Breast epithelium (tissue), 4 donors: ENCODE measurements at regions not wholly inside any gene's neighbourhood (a gene's known extent, or its start where the extent isn't known, plus 50 kb on each side); places are given as distances from the start of the nearest gene placed in this dataset.

Experiments
- DNase-seq, 2 donors: peaks; one replicate each; pipeline ENCODE4 v3.0.0-alpha.2; 2019; ENCODE audit warnings: low spot score in 2 of 2
- H3K27ac ChIP-seq, 2 donors: fragments of 200-600 bp; sonication (generic) in 1 of 2; one replicate each; pipeline ENCODE4 v1.5.1; 2016 to 2019; ENCODE audit warnings: mild to moderate bottlenecking in 1 of 2
- H3K27me3 ChIP-seq, 2 donors: fragments of 200-600 bp; sonication (generic) in 1 of 2; one replicate each; pipeline versions ENCODE4 v1.5.1 to v1.6.0; 2017 to 2019; ENCODE audit warnings: control low read depth in 1 of 2, mild to moderate bottlenecking in 1 of 2
- H3K36me3 ChIP-seq: fragments of 200-600 bp; one replicate; pipeline ENCODE4 v1.5.1; 2019
- H3K4me1 ChIP-seq, 2 donors: fragments of 200-600 bp; sonication (generic); one replicate each; pipeline ENCODE4 v1.5.1; 2016 to 2019; ENCODE audit warnings: control low read depth in 1 of 2
- H3K4me3 ChIP-seq, 3 donors: fragments of 200-600 bp; sonication (generic); 1 replicate in 2 of 3; 2 replicates in 1 of 3; pipeline ENCODE4 v1.5.1; 2016 to 2019; ENCODE audit warnings: mild to moderate bottlenecking in 3 of 3, moderate library complexity in 2 of 3
- H3K9me3 ChIP-seq, 2 donors: fragments of 200-600 bp; sonication (generic) in 1 of 2; one replicate each; pipeline ENCODE4 v1.5.1; 2016 to 2019; ENCODE audit warnings: control low read depth in 1 of 2
- POLR2A ChIP-seq: fragments of 450-650 bp; IDR thresholded peaks from one replicate; pipeline ENCODE4 v1.6.1; 2016; ENCODE audit warnings: antibody characterized with exemption, mild to moderate bottlenecking, moderate library complexity
- POLR2AphosphoS5 ChIP-seq, 3 donors: sonication (generic); formaldehyde crosslinking; IDR thresholded peaks; one replicate each; pipeline ENCODE4 v1.6.1; 2017; ENCODE audit warnings: antibody characterized with exemption in 3 of 3
- intact Hi-C: fragments of 100-400 bp; cut with DNase I; formaldehyde crosslinking; loops from one replicate; pipeline ENCODE4 v1.15.1; 2023; ENCODE audit warnings: low total_unique reads
- TF ChIP-seq, protein P1 (sequence below), 3 donors: fragments of 450-650 bp; IDR thresholded peaks; one replicate each; pipeline ENCODE4 v1.5.1; 2016 to 2017; ENCODE audit warnings: antibody characterized with exemption in 3 of 3, mild to moderate bottlenecking in 3 of 3, moderate library complexity in 3 of 3

DNA sequence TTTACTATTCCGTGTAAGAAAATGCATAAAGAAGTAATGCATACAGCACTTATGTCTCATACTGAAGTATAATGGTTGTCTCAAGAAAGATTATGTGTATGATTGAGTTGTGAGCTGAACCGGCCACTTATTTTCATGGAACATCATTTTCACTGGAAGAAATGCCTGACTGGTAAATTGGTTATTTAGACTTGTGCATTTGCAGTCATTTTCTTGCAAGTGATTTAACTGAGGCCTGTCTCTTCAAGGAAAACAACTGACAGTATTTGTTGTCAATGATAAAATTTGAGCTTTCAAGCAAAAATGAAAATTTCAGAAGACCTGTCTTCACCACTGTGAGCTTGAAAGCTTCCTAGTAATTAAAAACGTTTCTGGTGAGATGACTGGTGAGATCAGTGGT is 62.7 kb upstream of the RPS6KA3 start:
- H3K27ac ChIP-seq: no peak overlapping the region
- H3K4me1 ChIP-seq: no peaks in the 10 kb centered on the region
- H3K4me3 ChIP-seq: no peak overlapping the region
- TF ChIP-seq POLR2AphosphoS5 (IDR thresholded peaks at IDR 0.05) (no peak), POLR2A (no peak)
- TF ChIP-seq, protein P1, sequence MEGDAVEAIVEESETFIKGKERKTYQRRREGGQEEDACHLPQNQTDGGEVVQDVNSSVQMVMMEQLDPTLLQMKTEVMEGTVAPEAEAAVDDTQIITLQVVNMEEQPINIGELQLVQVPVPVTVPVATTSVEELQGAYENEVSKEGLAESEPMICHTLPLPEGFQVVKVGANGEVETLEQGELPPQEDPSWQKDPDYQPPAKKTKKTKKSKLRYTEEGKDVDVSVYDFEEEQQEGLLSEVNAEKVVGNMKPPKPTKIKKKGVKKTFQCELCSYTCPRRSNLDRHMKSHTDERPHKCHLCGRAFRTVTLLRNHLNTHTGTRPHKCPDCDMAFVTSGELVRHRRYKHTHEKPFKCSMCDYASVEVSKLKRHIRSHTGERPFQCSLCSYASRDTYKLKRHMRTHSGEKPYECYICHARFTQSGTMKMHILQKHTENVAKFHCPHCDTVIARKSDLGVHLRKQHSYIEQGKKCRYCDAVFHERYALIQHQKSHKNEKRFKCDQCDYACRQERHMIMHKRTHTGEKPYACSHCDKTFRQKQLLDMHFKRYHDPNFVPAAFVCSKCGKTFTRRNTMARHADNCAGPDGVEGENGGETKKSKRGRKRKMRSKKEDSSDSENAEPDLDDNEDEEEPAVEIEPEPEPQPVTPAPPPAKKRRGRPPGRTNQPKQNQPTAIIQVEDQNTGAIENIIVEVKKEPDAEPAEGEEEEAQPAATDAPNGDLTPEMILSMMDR (IDR thresholded peaks at IDR 0.05): no peak
- no peaks in the 10 kb centered on the region for H3K9me3 ChIP-seq
- H3K36me3 ChIP-seq: no peaks in the 10 kb centered on the region
- intact Hi-C loops: no loop called here
- H3K27me3 ChIP-seq: peaks cover 0 to 27% of the 10 kb centered on the region in 2 donors
- DNase-seq: no peak

DNA sequence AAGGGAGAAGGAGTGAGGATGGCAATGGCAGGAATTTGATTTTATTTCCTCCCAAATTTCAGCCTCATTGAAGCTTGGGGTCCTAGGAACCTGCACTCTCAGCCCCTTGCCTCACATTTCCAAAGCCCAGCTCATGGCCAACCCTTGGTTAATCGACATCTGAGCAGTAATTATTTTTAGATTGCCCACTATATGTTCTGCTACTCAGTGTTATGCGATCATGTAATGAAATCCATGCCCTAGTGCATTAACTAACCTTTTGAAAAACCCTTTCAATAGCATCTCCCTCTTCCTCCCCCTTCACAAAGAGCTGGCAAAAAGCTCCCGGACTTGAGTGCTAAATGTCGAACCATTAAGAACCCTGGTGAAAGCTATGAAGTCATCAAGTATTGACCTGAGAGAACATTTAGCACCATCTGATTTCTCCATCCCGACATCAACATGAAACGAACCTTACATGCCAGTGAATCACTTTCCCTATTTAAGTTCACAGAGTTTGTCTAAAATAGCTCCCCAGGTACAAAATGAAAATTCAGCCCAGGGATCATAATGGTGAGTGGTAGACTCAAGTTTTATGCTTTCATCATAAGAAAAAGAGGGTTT is 59.2 kb upstream of the RPS6KA3 start:
- intact Hi-C loops: no loop called here

DNA sequence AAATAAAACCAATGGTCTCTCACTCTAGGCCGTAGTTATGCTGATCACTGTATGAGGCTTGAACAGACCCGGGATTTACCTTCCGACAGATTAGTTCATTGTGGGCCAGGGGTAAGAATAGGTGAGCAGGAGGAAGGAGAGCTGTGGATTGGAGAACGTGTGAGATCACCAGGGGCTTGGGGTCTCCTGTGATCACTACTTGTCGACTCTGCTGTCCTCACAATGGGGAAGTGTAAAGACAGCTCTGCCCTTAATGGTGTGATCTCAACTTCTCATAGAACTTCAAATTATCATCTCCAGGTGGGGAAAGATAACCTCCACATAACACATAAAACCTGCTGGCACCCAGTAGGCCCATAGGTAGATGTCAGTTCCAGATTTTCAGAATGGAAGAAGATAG is 56.2 kb upstream of the RPS6KA3 start:
- Histone ChIP-seq H3K27ac (no peak overlapping the region), H3K4me3 (no peak overlapping the region), H3K9me3 (no peaks in the 10 kb centered on the region), H3K27me3 (peaks cover 0 to 31% of the 10 kb centered on the region in 2 donors), H3K4me1 (no peaks in the 10 kb centered on the region), H3K36me3 (no peaks in the 10 kb centered on the region)
- TF ChIP-seq, protein P1 (IDR thresholded peaks at IDR 0.05): no peak
- TF ChIP-seq POLR2A (no peak), POLR2AphosphoS5 (IDR thresholded peaks at IDR 0.05) (no peak)
- intact Hi-C loops: no loop called here
- DNase-seq: no peak

More for the DNA sequence above, 59.2 kb upstream of the RPS6KA3 start:
- Histone ChIP-seq H3K4me1 (no peaks in the 10 kb centered on the region), H3K27ac (no peak overlapping the region), H3K4me3 (no peak overlapping the region), H3K27me3 (peaks cover 0 to 31% of the 10 kb centered on the region in 2 donors), H3K36me3 (no peaks in the 10 kb centered on the region), H3K9me3 (no peaks in the 10 kb centered on the region)
- no peak for DNase-seq
- no peak for TF ChIP-seq POLR2AphosphoS5 (IDR thresholded peaks at IDR 0.05)
- TF ChIP-seq, protein P1 (IDR thresholded peaks at IDR 0.05): no peak
- no peak for TF ChIP-seq POLR2A

DNA sequence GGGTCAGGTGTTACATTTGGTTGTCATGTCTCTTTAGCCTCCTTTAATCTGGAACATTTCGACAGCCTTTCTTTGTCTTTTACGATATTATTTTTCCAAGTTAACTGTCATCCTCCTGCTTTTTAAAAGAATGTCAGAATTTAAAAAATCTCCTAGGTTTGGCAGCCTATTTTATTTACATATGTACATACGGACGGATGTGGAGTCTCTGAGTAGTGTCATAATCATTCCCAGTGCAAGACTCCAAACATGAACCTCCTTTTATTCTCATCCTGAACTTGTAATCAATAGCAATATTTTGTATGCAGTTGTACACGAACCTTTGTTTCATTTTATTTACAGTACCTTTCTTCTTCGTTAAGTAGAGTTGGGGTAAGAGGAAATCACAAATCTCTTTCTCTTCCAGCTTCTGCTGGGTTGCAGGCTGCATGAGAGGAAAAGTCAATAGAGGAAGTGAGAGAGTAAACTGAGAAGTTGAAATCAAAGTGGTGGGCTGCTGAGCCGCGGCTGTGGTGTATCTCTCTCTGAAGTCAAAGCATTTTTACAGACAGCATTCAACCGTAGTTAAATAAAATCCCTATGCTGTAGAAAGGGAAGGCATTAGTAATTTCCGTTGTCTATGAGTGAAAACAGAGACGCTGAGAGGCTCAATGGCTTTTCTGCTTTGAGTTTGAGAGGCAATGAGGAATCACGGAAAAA is 53.9 kb upstream of the RPS6KA3 start:
- Histone ChIP-seq H3K27me3 (peaks cover 0 to 26% of the 10 kb centered on the region in 2 donors), H3K27ac (no peak overlapping the region), H3K36me3 (no peaks in the 10 kb centered on the region), H3K9me3 (no peaks in the 10 kb centered on the region), H3K4me3 (no peak overlapping the region), H3K4me1 (no peaks in the 10 kb centered on the region)
- TF ChIP-seq, protein P1 (IDR thresholded peaks at IDR 0.05): no peak
- TF ChIP-seq POLR2AphosphoS5 (IDR thresholded peaks at IDR 0.05) (no peak), POLR2A (no peak)
- intact Hi-C loops: no loop called here
- DNase-seq: no peak

DNA sequence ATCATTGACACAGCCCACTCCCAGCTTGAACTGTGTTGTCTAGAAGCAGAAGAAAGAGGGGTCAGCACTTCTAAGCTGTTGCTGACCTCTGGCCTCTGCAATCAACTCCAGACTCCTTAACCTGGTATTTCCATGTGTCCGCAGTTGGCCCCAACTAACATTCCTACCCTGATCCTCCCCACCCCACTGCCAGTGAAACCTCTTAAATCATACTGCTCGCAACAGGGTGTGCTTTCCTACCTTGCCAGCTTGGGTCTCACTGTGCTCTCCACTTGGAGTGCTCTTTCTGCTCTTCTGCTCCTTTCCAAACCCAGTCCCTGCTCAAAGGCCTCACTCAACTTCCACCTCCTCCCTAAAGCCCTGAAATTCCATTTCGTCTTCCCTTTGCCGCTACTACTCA is 52.3 kb upstream of the RPS6KA3 start:
- Histone ChIP-seq H3K4me1 (no peaks in the 10 kb centered on the region), H3K36me3 (no peaks in the 10 kb centered on the region), H3K27ac (no peak overlapping the region), H3K9me3 (no peaks in the 10 kb centered on the region), H3K27me3 (peaks cover 0 to 21% of the 10 kb centered on the region in 2 donors), H3K4me3 (no peak overlapping the region)
- intact Hi-C loops: no loop called here
- TF ChIP-seq POLR2A (no peak), POLR2AphosphoS5 (IDR thresholded peaks at IDR 0.05) (no peak)
- TF ChIP-seq, protein P1 (IDR thresholded peaks at IDR 0.05): no peak
- no peak for DNase-seq
